ENCODE measurements at regions not wholly inside any gene's neighbourhood (a gene's known extent, or its start where the extent isn't known, plus 50 kb on each side); places are given as distances from the start of the nearest gene placed in this dataset.

GRCh38 chr14:59093902-59094301, 94.6 kb upstream of the DAAM1 start:
- no peak for DNase-seq (ENCODE audit: low read depth)
- TF ChIP-seq, protein P1, sequence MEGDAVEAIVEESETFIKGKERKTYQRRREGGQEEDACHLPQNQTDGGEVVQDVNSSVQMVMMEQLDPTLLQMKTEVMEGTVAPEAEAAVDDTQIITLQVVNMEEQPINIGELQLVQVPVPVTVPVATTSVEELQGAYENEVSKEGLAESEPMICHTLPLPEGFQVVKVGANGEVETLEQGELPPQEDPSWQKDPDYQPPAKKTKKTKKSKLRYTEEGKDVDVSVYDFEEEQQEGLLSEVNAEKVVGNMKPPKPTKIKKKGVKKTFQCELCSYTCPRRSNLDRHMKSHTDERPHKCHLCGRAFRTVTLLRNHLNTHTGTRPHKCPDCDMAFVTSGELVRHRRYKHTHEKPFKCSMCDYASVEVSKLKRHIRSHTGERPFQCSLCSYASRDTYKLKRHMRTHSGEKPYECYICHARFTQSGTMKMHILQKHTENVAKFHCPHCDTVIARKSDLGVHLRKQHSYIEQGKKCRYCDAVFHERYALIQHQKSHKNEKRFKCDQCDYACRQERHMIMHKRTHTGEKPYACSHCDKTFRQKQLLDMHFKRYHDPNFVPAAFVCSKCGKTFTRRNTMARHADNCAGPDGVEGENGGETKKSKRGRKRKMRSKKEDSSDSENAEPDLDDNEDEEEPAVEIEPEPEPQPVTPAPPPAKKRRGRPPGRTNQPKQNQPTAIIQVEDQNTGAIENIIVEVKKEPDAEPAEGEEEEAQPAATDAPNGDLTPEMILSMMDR (conservative IDR thresholded peaks at IDR 0.05; ENCODE audit: low read depth, low read length), result no peak
- H3K4me3 ChIP-seq (ENCODE audit: low read length), result no peak overlapping the region

DNA sequence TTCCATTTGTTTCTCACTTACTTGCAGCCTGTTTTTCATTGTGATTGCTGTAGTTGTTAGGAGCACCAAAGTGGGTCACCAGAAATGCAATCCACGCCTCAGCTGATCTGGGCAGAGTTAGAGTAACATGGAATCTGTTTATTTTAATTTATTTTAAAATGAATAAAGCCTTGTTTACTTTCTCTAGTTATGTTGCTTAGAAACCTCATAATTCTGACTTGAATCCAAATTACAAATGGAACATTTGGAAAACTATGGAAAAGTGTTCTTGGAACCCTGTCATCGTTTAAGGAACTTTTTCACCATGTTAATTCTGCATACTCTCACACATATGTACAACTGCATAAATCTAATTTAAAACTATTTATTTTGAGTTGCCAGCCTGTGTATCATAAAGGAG, 92.2 kb upstream of the DAAM1 start:
- TF ChIP-seq, protein P1 (conservative IDR thresholded peaks at IDR 0.05; ENCODE audit: low read depth, low read length), result no peak
- no peak for DNase-seq (ENCODE audit: low read depth)
- H3K4me3 ChIP-seq (ENCODE audit: low read length), result no peak overlapping the region

- TF ChIP-seq, protein P1 (conservative IDR thresholded peaks at IDR 0.05; ENCODE audit: low read depth, low read length), result no peak
- no peak for DNase-seq (ENCODE audit: low read depth)
- H3K4me3 ChIP-seq (ENCODE audit: low read length), result no peak overlapping the region
These were observed 90.8 kb upstream of the DAAM1 start for GRCh38 chr14:59097681-59098080.

DNA sequence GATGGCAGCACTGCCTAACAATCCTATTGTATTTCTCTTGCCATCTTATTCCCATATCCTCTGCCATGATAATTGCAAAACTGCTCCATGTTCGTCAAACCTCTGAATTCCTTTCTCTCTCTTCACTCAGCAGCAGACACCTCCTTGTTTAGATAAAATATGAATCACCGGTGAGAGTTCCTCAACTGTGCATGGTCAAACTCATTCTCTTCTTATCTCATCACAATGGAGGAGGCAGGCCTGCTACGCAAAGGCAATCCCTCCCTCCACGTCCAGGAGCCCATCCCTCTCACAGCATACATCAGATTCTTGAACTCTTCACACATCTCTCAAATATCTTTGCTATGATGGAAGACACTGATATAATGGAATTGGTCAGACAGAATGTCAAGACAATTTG, 90.1 kb upstream of the DAAM1 start:
- no peak overlapping the region for H3K4me3 ChIP-seq (ENCODE audit: low read length)
- TF ChIP-seq, protein P1 (conservative IDR thresholded peaks at IDR 0.05; ENCODE audit: low read depth, low read length), result no peak
- no peak for DNase-seq (ENCODE audit: low read depth)

DNA sequence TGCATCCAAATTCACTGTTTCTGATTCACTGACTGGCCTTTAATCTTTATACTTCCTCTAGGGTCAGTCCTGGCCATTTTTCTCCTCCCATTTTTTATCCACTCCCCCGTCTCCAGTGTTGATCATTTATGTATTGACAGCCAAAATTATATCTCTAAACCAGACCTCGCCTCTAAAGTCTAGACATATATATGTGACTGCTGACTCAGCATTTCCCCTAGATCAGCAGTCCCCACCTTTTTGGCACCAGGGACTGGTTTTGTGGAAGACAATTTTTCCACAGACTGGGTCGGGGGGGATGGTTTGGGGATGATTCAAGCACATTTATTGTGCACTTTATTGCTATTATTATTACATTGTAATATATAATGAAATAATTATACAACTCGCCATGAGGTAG, 88.3 kb upstream of the DAAM1 start:
- TF ChIP-seq, protein P1 (conservative IDR thresholded peaks at IDR 0.05; ENCODE audit: low read depth, low read length), result no peak
- H3K4me3 ChIP-seq (ENCODE audit: low read length), result no peak overlapping the region
- DNase-seq (ENCODE audit: low read depth), result no peak

DNA sequence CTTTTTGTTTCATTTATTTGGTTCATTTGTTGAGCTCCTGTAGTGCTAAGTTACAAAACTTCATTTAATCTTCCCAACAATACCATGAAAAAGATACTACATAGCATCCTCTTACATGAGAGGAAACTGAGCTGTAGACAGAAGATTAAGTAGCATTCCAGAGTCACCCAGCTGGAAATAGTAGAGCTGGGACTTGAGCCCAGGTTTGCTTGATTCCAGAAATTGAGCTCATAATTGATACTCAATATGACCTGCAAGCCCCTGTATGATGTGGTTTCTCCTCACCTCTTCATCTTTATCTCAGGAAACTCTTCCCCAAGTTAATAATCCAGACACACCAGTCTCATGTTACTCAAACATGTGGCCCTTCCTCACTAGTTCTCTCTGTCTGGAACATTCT, 87.0 kb upstream of the DAAM1 start:
- no peak for DNase-seq (ENCODE audit: low read depth)
- no peak overlapping the region for H3K4me3 ChIP-seq (ENCODE audit: low read length)
- TF ChIP-seq, protein P1 (conservative IDR thresholded peaks at IDR 0.05; ENCODE audit: low read depth, low read length), result no peak

GRCh38 chr14:59103396-59103795, 85.1 kb upstream of the DAAM1 start:
- TF ChIP-seq, protein P1 (conservative IDR thresholded peaks at IDR 0.05; ENCODE audit: low read depth, low read length), result no peak
- no peak for DNase-seq (ENCODE audit: low read depth)
- H3K4me3 ChIP-seq (ENCODE audit: low read length), result no peak overlapping the region

Data from retinal pigment epithelial cell (primary cell).